ENCODE measurements at regions not wholly inside any gene's neighbourhood (a gene's known extent, or its start where the extent isn't known, plus 50 kb on each side); places are given as distances from the start of the nearest gene placed in this dataset.

DNA sequence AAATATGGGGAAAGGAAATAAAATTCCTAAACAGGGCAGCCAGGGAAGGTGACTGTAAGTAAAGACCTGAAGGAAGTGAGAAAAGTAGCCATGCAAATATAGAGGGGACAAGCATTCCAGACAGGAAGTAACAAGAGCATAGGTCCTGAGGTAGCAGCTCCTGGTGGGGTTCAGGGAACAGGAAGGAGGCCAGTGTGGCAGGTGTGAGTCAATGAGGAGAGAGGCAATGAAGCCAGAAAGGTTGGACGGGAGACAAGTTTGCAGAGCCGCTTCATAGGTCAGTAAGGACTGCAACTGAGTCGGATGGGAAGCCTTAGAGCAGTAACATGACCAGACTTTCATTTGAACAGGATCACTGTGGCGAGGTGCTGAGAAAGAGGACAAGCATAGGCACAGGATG, 150.9 kb downstream of the METTL4 start:
- TF ChIP-seq POLR2A (IDR thresholded peaks at IDR 0.05): no peak
- TF ChIP-seq, protein P1, sequence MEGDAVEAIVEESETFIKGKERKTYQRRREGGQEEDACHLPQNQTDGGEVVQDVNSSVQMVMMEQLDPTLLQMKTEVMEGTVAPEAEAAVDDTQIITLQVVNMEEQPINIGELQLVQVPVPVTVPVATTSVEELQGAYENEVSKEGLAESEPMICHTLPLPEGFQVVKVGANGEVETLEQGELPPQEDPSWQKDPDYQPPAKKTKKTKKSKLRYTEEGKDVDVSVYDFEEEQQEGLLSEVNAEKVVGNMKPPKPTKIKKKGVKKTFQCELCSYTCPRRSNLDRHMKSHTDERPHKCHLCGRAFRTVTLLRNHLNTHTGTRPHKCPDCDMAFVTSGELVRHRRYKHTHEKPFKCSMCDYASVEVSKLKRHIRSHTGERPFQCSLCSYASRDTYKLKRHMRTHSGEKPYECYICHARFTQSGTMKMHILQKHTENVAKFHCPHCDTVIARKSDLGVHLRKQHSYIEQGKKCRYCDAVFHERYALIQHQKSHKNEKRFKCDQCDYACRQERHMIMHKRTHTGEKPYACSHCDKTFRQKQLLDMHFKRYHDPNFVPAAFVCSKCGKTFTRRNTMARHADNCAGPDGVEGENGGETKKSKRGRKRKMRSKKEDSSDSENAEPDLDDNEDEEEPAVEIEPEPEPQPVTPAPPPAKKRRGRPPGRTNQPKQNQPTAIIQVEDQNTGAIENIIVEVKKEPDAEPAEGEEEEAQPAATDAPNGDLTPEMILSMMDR (IDR thresholded peaks at IDR 0.05): no peak

All from esophagus squamous epithelium (tissue), 4 donors.